GM18873 (cell line): ENCODE measurements at regions not wholly inside any gene's neighbourhood (a gene's known extent, or its start where the extent isn't known, plus 50 kb on each side); places are given as distances from the start of the nearest gene placed in this dataset.
"Not testable (repeated sequence)": the region's sequence is repeated elsewhere in the genome, so short reads cannot be mapped to it uniquely, and the experiment has no call there.

Experiments used
- ATAC-seq: cut with Tn5 transposase; IDR thresholded peaks from one replicate; pipeline ENCODE4 v1.9.1; 2021; ENCODE audit warnings: mild to moderate bottlenecking, moderate library complexity, moderate number of reproducible peaks; ENCODE audit not compliant: unreplicated experiment, low FRiP score

DNA sequence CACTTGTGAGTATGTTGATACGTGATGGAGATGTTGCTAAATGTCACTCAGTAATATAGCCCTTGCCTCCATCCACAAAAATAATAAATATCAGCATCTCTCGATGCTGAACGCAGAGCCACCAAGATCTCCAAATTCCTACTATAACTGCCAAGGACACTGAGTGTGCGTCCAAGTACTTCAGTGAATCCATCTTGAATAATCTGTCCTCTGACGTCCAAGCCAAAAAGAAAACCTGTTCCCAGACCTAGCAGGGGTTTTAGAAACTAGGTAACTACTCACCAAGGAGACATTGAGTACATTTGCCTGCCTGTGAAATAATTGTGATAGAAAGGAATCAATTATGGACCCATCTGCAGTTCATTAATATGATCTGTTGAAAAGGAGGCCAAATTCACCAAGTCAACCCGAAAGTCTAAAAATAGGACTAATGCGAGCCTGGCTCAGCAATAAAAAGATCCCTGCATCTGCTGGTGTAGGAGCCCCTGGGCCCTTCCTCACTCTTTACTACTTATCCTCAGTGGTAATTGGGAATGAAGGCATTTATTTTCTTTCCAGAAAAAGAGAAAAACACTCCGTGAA is 226.9 kb upstream of the IRF2BP2 start:
- ATAC-seq, result no peak

DNA sequence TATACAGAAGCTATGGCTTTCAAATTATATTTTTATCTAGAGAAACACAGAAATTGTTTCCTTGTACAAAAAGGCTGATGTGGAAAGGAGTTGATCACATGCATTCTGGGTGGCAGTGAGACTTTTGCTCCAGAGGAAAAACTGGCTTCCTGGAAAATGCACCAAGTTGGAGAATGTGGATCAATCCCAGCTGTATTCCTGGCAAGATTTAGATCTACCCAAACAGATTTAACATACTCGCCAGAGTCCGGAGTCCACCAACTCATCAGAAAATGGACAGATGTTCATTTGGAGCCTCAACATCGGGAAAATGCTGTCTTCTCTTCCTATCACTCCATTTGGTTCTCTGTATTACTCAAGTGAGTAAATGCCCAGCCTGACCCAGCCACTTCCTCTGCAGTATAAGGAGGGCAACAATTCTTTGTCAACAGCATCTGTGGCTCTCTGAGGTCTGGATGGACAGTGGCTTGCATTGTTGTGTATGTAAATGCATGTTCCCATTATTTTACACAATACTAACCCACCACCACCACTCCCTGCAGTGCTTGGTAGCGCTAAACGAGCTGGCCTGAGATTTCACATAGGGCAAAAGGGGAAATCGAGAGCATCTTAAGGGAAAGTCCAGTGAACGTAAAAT is 226.2 kb upstream of the IRF2BP2 start:
- ATAC-seq, result no peak

DNA sequence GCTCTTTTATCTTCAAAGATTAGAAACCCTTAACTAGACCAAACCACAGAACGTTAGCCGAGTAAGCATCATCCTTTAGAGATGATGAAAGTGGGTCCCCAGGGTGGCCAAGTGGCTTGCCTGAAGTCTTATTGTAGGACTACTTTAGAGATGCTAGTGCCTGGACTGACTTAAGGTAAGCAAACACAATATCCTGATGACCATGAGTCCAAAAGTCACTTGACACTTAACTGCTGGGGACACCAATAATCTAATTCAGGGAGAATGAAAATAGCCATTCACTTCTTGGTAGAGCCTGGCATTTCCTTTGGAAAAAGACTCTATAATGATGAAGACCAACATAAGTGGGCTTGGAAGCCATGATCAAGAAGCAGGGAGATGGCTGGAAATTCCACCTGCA is 225.3 kb upstream of the IRF2BP2 start:
- no peak for ATAC-seq

DNA sequence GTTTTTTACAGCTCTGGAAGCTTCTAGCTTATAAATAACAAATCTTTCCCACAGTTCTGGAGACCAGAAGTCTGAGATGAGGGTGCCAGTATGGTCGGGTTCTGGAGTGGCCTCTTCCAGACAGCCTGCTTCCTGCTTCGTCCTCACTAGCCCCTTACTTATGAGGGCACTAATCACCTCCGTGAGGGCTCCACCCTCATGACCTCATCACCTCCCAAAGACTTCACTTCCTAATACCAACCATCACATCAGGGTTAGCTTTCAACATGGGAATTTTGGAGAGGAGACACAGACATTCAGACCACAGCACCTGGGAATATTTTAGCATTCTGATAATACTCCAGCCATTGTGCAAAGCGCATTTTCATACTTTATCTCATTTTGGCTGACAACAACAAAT is 223.7 kb upstream of the IRF2BP2 start:
- no peak for ATAC-seq

GRCh38 chr1:234833118-234833517 is 223.1 kb upstream of the IRF2BP2 start:
- no peak for ATAC-seq

GRCh38 chr1:234827656-234828055 is 217.7 kb upstream of the IRF2BP2 start:
- ATAC-seq, result no peak

- no peak for ATAC-seq
Measured at GRCh38 chr1:234827181-234827580, 217.2 kb upstream of the IRF2BP2 start.

GRCh38 chr1:234826352-234826751 is 216.4 kb upstream of the IRF2BP2 start:
- no peak for ATAC-seq

GRCh38 chr1:234825498-234826165 is 215.7 kb upstream of the IRF2BP2 start:
- no peak for ATAC-seq

GRCh38 chr1:234824836-234825235 is 214.9 kb upstream of the IRF2BP2 start:
- not testable (repeated sequence) for ATAC-seq

- ATAC-seq, result no peak
Measured at GRCh38 chr1:234823191-234824176, 213.5 kb upstream of the IRF2BP2 start.

DNA sequence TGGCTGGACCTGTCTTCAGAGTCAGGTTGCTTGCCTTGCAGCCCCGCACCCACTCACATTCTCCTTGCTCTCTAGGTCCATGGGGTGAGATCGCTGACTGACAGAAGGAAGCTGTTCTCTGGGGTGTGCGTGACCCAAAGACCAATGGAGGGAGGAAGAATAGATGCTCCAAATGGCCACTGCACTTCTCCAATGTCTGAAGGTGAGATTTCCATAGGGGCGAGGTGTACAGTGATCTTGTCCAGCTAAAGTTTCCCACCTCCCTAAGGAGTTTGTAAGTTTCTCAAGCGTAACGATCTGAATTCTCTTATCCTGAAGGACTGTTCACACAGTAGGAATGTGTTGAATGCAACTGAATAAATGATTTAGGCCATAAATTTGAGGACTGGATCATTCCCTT is 211.9 kb upstream of the IRF2BP2 start:
- ATAC-seq, result no peak

GRCh38 chr1:234820597-234820996 is 210.6 kb upstream of the IRF2BP2 start:
- ATAC-seq, result no peak

DNA sequence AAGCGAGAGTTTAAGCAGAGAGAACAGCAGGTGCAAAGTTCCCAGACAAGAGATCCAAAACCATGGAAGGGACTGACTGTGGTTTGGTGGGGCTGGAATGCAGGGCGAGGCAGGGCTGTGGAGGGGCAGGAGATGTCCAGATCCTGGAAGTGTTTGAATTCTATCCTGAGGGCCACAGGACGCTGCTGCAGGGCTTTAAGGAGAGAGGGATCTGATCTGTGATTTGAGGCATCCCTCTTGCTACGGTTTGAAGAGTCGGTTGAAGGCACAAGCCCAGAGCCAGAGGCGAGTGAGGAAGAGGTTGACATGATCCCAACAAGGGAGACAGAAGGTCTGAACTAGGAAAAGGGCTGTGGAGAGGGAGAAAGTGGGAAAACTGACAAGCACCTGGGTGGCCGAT is 209.9 kb upstream of the IRF2BP2 start:
- ATAC-seq, result not testable (repeated sequence)

DNA sequence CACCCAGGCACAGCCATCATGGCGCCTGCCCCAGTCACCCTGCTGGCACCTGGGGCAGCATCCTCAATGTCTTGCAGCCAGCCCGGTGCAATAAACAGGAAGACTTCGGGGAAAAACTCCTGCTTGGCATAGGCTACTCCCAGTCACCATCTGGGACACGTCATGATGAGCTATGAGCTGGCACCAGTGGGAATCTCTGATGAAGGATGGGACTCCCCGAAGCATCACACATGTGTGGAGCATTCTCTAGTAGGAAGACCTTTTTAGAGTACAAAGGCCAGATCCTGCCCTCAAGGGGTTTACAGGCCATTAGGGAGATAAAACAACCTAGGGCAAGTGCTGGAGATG is 208.0 kb upstream of the IRF2BP2 start:
- not testable (repeated sequence) for ATAC-seq

GRCh38 chr1:234817313-234818039 is 207.5 kb upstream of the IRF2BP2 start:
- ATAC-seq, result not testable (repeated sequence)

- not testable (repeated sequence) for ATAC-seq
Measured at GRCh38 chr1:234816864-234817263, 206.9 kb upstream of the IRF2BP2 start.

GRCh38 chr1:234816186-234816851 is 206.3 kb upstream of the IRF2BP2 start:
- not testable (repeated sequence) for ATAC-seq

GRCh38 chr1:234815295-234815815 is 205.4 kb upstream of the IRF2BP2 start:
- not testable (repeated sequence) for ATAC-seq
